Testis (tissue), 2 donors: ENCODE measurements at regions not wholly inside any gene's neighbourhood (a gene's known extent, or its start where the extent isn't known, plus 50 kb on each side); places are given as distances from the start of the nearest gene placed in this dataset.

Source experiments
- POLR2A ChIP-seq: fragments of 450-650 bp; IDR thresholded peaks from one replicate; pipeline ENCODE4 v1.6.1; 2017; ENCODE audit warnings: antibody characterized with exemption, mild to moderate bottlenecking, moderate library complexity
- TF ChIP-seq, protein P1 (sequence below), 3 experiments: fragments of 450-650 bp in 2 of 3; fragments of 200-600 bp in 1 of 3; sonication (generic) in 1 of 3; IDR thresholded peaks; one replicate each; pipeline ENCODE4 v1.5.1; 2016 to 2019; ENCODE audit warnings: antibody characterized with exemption in 3 of 3, mild to moderate bottlenecking in 2 of 3, moderate library complexity in 1 of 3

DNA sequence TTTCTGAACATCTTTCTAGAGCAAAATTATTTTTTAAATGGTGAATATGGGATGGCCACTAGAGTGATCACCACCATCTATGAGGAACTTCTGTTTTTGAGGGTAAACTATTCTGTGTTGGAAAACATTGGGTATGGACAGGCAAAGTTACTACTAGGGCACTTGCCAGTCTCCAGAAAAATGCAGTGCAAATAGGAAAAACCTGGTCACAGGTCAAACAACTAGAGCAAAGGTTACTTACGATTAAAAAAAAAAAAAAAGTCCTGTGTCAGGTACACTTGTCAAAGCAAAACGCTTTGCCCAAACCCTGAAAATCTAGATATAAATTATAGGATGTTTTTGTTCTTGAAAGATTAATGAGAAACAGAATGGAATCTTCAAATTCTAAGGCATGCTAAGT, 66.2 kb downstream of the SLITRK1 start:
- TF ChIP-seq, protein P1, sequence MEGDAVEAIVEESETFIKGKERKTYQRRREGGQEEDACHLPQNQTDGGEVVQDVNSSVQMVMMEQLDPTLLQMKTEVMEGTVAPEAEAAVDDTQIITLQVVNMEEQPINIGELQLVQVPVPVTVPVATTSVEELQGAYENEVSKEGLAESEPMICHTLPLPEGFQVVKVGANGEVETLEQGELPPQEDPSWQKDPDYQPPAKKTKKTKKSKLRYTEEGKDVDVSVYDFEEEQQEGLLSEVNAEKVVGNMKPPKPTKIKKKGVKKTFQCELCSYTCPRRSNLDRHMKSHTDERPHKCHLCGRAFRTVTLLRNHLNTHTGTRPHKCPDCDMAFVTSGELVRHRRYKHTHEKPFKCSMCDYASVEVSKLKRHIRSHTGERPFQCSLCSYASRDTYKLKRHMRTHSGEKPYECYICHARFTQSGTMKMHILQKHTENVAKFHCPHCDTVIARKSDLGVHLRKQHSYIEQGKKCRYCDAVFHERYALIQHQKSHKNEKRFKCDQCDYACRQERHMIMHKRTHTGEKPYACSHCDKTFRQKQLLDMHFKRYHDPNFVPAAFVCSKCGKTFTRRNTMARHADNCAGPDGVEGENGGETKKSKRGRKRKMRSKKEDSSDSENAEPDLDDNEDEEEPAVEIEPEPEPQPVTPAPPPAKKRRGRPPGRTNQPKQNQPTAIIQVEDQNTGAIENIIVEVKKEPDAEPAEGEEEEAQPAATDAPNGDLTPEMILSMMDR (IDR thresholded peaks at IDR 0.05): no peak
- no peak for TF ChIP-seq POLR2A
